OCI-LY3 (cell line): ENCODE measurements at regions not wholly inside any gene's neighbourhood (a gene's known extent, or its start where the extent isn't known, plus 50 kb on each side); places are given as distances from the start of the nearest gene placed in this dataset.

Source experiments
- CTCF ChIP-seq: fragments of 200-600, 300-600 bp; sonication (generic); IDR thresholded peaks from 2 replicates; pipeline ENCODE4 v1.5.1; 2014; ENCODE audit warnings: antibody characterized with exemption, low read length, low read depth
- EZH2phosphoT487 ChIP-seq: fragments of 200-600 bp; shearing (Covaris generic); IDR thresholded peaks from 2 replicates; pipeline ENCODE4 v1.6.1; 2018; ENCODE audit warnings: antibody characterized with exemption, mixed run types, low read depth

GRCh38 chr18:10266334-10266590 is 188.2 kb upstream of the APCDD1 start:
- TF ChIP-seq CTCF: no peak
- TF ChIP-seq EZH2phosphoT487: no peak
